Ovary (tissue), 7 donors: ENCODE measurements at regions not wholly inside any gene's neighbourhood (a gene's known extent, or its start where the extent isn't known, plus 50 kb on each side); places are given as distances from the start of the nearest gene placed in this dataset.

Experiments
- DNase-seq, 5 donors: peaks; one replicate each; pipeline ENCODE4 v3.0.0-alpha.2; 2019 to 2020
- H3K27ac ChIP-seq, 2 donors: fragments of 200-600 bp; one replicate each; pipeline versions ENCODE4 v1.5.1 to v1.8.0; 2019 to 2022
- H3K27me3 ChIP-seq: fragments of 200-600 bp; one replicate; pipeline ENCODE4 v1.8.0; 2022
- H3K36me3 ChIP-seq: fragments of 200-600 bp; sonication (generic); one replicate; pipeline ENCODE4 v1.5.1; 2019
- H3K4me1 ChIP-seq: one replicate; pipeline ENCODE4 v1.8.1; 2013; ENCODE audit warnings: mild to moderate bottlenecking, moderate library complexity; ENCODE audit not compliant: insufficient read depth
- H3K4me3 ChIP-seq: fragments of 200-600 bp; sonication (generic); one replicate; pipeline ENCODE4 v1.5.1; 2017
- H3K9me3 ChIP-seq, 2 donors: fragments of 200-600 bp in 1 of 2; sonication (generic) in 1 of 2; one replicate each; pipeline versions ENCODE4 v1.5.1 to v1.8.1; 2013 to 2019; ENCODE audit warnings: mild to moderate bottlenecking in 1 of 2, moderate library complexity in 1 of 2
- EP300 ChIP-seq: sonication (generic); formaldehyde crosslinking; IDR thresholded peaks from one replicate; pipeline ENCODE4 v1.6.1; 2017; ENCODE audit warnings: antibody characterized with exemption
- POLR2A ChIP-seq: fragments of 450-650 bp; IDR thresholded peaks from one replicate; pipeline ENCODE4 v1.6.1; 2017; ENCODE audit warnings: antibody characterized with exemption, mild to moderate bottlenecking, moderate library complexity
- WGBS, 3 donors: extraction: QIAGEN DNeasy Blood & Tissue Kit in 1 of 3; methylation state at CpG; one replicate each; pipeline versions ENCODE4 v1.1.5 to v1.1.7; 2013 to 2017; 5-methylcytosine and 5-hydroxymethylcytosine counted together
- intact Hi-C, 4 donors: fragments of 100-400 bp; cut with DNase I; formaldehyde crosslinking; loops; one replicate each; pipeline versions ENCODE4 v1.11.0 to v1.15.1; 2022 to 2023
- TF ChIP-seq, protein P1 (sequence below), 3 donors: fragments of 450-650 bp in 2 of 3; fragments of 200-600 bp in 1 of 3; IDR thresholded peaks; one replicate each; pipeline versions ENCODE4 v1.5.1 to v1.8.0; 2016 to 2022; ENCODE audit warnings: antibody characterized with exemption in 3 of 3, mild to moderate bottlenecking in 1 of 3
- donor health status: DM: no; HTN: no; CAD: no; lungs with moderate emphysema.
- donor health status: DM: no; HTN: no; CAD: no.
- donor health status: Bipolar disorder and iron deficiency.
- donor health status: DM: no; HTN: no; CAD: no.
- donor health status: DM: yes; HTN: yes; CAD: no.

DNA sequence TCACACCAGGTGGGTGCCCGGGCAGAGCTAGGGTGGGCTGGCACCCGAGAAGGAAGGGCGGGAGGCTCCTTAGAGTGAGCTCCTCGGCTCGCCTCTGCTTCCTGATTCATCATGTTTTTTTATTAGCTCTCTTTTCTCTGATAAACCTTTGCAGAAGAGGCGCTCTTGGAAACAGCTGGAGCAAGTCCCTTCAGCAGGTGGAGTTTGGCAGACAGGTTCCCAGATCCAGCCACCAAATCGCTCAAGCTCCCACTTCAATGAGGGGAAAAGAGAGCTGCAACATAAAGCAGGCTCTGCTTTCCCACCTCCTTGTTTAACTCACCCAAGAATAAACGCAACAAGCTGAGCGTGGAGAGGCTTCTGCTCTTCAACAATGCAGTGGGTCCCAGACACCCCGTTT lies 244.8 kb downstream of the TSHZ3 start:
- Histone ChIP-seq H3K4me3 (no peak overlapping the region), H3K4me1 (no peaks in the 10 kb centered on the region), H3K27me3 (no peaks in the 10 kb centered on the region), H3K36me3 (no peaks in the 10 kb centered on the region), H3K9me3 (no peaks in the 10 kb centered on the region), H3K27ac (no peak overlapping the region)
- WGBS, 3 donors: 48 to 58% (median 49%) methylated on average over 10 of the region's 10 CpGs
- intact Hi-C loops: no loop called here
- TF ChIP-seq, protein P1, sequence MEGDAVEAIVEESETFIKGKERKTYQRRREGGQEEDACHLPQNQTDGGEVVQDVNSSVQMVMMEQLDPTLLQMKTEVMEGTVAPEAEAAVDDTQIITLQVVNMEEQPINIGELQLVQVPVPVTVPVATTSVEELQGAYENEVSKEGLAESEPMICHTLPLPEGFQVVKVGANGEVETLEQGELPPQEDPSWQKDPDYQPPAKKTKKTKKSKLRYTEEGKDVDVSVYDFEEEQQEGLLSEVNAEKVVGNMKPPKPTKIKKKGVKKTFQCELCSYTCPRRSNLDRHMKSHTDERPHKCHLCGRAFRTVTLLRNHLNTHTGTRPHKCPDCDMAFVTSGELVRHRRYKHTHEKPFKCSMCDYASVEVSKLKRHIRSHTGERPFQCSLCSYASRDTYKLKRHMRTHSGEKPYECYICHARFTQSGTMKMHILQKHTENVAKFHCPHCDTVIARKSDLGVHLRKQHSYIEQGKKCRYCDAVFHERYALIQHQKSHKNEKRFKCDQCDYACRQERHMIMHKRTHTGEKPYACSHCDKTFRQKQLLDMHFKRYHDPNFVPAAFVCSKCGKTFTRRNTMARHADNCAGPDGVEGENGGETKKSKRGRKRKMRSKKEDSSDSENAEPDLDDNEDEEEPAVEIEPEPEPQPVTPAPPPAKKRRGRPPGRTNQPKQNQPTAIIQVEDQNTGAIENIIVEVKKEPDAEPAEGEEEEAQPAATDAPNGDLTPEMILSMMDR (IDR thresholded peaks at IDR 0.05): no peak
- TF ChIP-seq POLR2A (no peak), EP300 (no peak)
- DNase-seq: no peak

DNA sequence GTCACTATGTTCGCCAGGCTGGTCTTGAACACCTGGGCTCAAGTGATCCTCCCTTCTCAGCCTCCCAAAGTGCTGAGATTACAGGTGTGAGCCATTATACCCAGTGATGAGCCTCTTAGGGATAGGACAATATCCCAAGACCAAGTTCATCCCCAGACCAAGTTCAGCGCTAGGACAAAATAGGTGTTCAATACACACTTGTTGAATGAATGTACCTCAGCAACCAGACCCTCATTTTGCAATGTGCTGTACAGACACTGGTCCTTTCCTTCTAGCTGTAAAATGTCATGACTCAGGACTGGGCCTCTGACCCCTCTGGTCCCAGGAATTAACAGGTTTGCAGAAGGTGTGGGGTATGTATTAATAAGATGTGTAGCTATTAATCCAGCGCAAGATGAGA lies 246.0 kb downstream of the TSHZ3 start:
- no peak for DNase-seq
- Histone ChIP-seq H3K27me3 (no peaks in the 10 kb centered on the region), H3K9me3 (no peaks in the 10 kb centered on the region), H3K4me1 (no peaks in the 10 kb centered on the region), H3K36me3 (no peaks in the 10 kb centered on the region), H3K27ac (no peak overlapping the region), H3K4me3 (no peak overlapping the region)
- 86 to 96% (median 95%) methylated on average over 3 of the region's 3 CpGs for WGBS, 3 donors
- intact Hi-C loops: no loop called here
- TF ChIP-seq POLR2A (no peak), EP300 (no peak)
- TF ChIP-seq, protein P1 (IDR thresholded peaks at IDR 0.05): no peak

DNA sequence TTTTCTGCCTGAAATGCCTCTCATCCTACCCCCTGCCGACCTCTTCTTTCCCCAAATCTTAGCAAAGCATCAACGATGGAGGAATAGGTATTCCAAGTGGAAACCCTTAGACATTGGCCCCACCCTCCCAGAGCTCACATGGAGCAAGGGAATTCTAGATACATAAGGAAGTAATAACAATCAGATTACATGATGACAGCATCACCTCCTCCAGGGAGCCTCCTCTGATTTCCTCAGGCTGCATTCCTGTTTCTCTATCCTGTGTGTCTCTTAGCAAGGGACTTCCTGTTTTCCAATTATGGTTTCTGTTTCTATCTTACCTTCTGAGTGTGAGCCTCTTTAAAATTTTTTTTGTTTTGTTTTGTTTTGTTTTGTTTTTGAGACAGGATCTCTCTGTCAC lies 246.6 kb downstream of the TSHZ3 start:
- Histone ChIP-seq H3K9me3 (no peaks in the 10 kb centered on the region), H3K36me3 (no peaks in the 10 kb centered on the region), H3K4me3 (no peak overlapping the region), H3K4me1 (no peaks in the 10 kb centered on the region), H3K27me3 (no peaks in the 10 kb centered on the region), H3K27ac (no peak overlapping the region)
- DNase-seq: no peak
- TF ChIP-seq POLR2A (no peak), EP300 (no peak)
- TF ChIP-seq, protein P1 (IDR thresholded peaks at IDR 0.05): no peak
- intact Hi-C loops: no loop called here
- 79 to 88% (median 81%) methylated on average over 2 of the region's 2 CpGs for WGBS, 3 donors

DNA sequence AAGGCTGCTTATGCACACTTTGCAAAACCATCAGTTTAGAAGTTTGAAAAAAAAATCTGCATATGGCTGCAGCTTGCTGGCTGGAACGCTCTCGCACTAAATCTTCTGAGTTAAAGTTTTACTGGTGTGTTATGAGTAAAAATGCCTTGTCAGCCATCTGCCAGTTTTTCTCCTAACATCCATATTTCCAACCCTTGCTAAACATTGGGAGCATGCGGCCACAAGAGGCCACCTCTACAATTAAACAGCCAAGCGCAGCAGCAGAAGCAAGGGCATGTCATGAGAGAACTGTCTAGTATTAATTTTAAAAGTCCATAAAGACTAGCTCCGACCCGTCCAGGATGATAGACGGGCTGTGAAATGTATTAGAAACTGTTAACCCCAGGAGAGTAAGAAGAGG lies 248.3 kb downstream of the TSHZ3 start:
- no peak overlapping the region for H3K27ac ChIP-seq
- TF ChIP-seq POLR2A (no peak), EP300 (no peak)
- TF ChIP-seq, protein P1 (IDR thresholded peaks at IDR 0.05): no peak
- no peak overlapping the region for H3K4me3 ChIP-seq
- 71 to 79% (median 73%) methylated on average over 7 of the region's 7 CpGs for WGBS, 3 donors
- intact Hi-C loops: no loop called here
- H3K9me3 ChIP-seq: no peaks in the 10 kb centered on the region
- no peak for DNase-seq
- no peaks in the 10 kb centered on the region for H3K27me3 ChIP-seq
- peaks cover 1% of the 10 kb centered on the region for H3K4me1 ChIP-seq
- H3K36me3 ChIP-seq: no peaks in the 10 kb centered on the region

DNA sequence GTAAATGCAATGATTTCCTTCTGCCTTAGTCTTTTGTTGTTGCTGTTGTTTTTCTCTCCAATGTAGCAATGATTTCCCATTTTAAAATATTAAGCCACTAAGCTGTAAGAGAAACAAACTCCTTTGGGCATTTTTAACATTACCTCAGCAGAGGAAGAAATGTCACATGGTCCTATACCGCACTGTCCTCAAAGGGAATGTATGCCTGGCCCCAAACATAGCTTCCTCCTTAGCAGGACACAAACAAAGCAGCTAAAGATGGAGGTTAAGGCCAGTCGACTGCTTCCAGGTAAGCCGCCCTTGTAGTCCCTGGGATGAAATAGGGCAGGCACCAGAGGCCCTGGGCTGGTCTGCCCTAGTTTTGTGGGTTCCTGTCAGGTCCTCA lies 249.0 kb downstream of the TSHZ3 start:
- no peak for DNase-seq
- intact Hi-C loops: no loop called here
- no peaks in the 10 kb centered on the region for H3K27me3 ChIP-seq
- WGBS, 3 donors: 85 to 90% (median 89%) methylated on average over 3 of the region's 3 CpGs
- H3K36me3 ChIP-seq: no peaks in the 10 kb centered on the region
- no peak overlapping the region for H3K27ac ChIP-seq
- peaks cover 1% of the 10 kb centered on the region for H3K4me1 ChIP-seq
- TF ChIP-seq POLR2A (no peak), EP300 (no peak)
- TF ChIP-seq, protein P1 (IDR thresholded peaks at IDR 0.05): no peak
- no peak overlapping the region for H3K4me3 ChIP-seq
- no peaks in the 10 kb centered on the region for H3K9me3 ChIP-seq
